Upper lobe of left lung (tissue), 4 donors: ENCODE measurements at regions not wholly inside any gene's neighbourhood (a gene's known extent, or its start where the extent isn't known, plus 50 kb on each side); places are given as distances from the start of the nearest gene placed in this dataset.

Experiments used
- EP300 ChIP-seq, 4 donors: sonication (generic); formaldehyde crosslinking; IDR thresholded peaks; one replicate each; pipeline ENCODE4 v1.5.1; 2017; ENCODE audit warnings: antibody characterized with exemption in 4 of 4, control low read depth in 2 of 4
- TF ChIP-seq, protein P1 (sequence below), 6 experiments: fragments of 450-650 bp in 4 of 6; fragments of 200-600 bp in 2 of 6; sonication (generic) in 2 of 6; IDR thresholded peaks; one replicate each; pipeline ENCODE4 v1.5.1; 2016 to 2019; ENCODE audit warnings: antibody characterized with exemption in 6 of 6

DNA sequence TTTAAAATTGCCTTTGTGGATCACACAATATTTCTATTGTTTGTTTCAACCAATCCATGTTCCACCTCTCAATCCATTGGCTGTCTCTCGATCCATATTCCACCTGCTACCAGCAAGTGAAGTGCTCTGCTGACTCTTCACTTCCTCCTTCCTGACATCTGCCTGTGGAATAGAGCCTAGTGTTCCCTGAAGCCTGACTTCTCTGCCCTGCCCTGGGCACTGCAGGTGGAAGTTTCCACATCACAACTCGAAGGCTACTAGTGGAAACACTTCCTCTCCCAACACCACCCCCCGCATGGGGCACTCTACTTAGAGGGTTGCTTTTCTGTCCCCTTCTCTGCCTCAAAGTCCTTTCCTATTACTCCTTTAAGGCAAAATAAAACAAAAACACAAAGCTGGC, 563.8 kb upstream of the IGFBP3 start:
- TF ChIP-seq, protein P1, sequence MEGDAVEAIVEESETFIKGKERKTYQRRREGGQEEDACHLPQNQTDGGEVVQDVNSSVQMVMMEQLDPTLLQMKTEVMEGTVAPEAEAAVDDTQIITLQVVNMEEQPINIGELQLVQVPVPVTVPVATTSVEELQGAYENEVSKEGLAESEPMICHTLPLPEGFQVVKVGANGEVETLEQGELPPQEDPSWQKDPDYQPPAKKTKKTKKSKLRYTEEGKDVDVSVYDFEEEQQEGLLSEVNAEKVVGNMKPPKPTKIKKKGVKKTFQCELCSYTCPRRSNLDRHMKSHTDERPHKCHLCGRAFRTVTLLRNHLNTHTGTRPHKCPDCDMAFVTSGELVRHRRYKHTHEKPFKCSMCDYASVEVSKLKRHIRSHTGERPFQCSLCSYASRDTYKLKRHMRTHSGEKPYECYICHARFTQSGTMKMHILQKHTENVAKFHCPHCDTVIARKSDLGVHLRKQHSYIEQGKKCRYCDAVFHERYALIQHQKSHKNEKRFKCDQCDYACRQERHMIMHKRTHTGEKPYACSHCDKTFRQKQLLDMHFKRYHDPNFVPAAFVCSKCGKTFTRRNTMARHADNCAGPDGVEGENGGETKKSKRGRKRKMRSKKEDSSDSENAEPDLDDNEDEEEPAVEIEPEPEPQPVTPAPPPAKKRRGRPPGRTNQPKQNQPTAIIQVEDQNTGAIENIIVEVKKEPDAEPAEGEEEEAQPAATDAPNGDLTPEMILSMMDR (IDR thresholded peaks at IDR 0.05) = no peak
- TF ChIP-seq EP300 (IDR thresholded peaks at IDR 0.05) = no peak
